Vagina (tissue), 2 donors: ENCODE measurements at regions not wholly inside any gene's neighbourhood (a gene's known extent, or its start where the extent isn't known, plus 50 kb on each side); places are given as distances from the start of the nearest gene placed in this dataset.

Experiments
- DNase-seq, 2 donors: peaks; one replicate each; pipeline ENCODE4 v3.0.0-alpha.2; 2017; ENCODE audit errors: extremely low spot score in 2 of 2
- H3K27ac ChIP-seq: fragments of 200-600 bp; sonication (generic); one replicate; pipeline ENCODE4 v1.5.1; 2019
- H3K27me3 ChIP-seq: fragments of 200-600 bp; sonication (generic); one replicate; pipeline ENCODE4 v1.5.1; 2019
- H3K36me3 ChIP-seq, 2 donors: fragments of 200-600 bp; sonication (generic); one replicate each; pipeline ENCODE4 v1.5.1; 2017 to 2019
- H3K4me1 ChIP-seq: fragments of 200-600 bp; sonication (generic); one replicate; pipeline ENCODE4 v1.5.1; 2019
- H3K4me3 ChIP-seq, 2 donors: fragments of 200-600 bp; sonication (generic); 1 replicate in 1 of 2; 2 replicates in 1 of 2; pipeline ENCODE4 v1.5.1; 2016 to 2019
- H3K9me3 ChIP-seq: fragments of 200-600 bp; sonication (generic); one replicate; pipeline ENCODE4 v1.5.1; 2019
- POLR2A ChIP-seq, 2 donors: fragments of 450-650 bp; IDR thresholded peaks; one replicate each; pipeline ENCODE4 v1.6.1; 2017; ENCODE audit warnings: antibody characterized with exemption in 2 of 2, mild to moderate bottlenecking in 2 of 2, moderate library complexity in 2 of 2
- POLR2AphosphoS5 ChIP-seq, 2 donors: sonication (generic); formaldehyde crosslinking; IDR thresholded peaks; one replicate each; pipeline ENCODE4 v1.9.0; 2017; ENCODE audit warnings: antibody characterized with exemption in 2 of 2, mild to moderate bottlenecking in 2 of 2, low read depth in 1 of 2; ENCODE audit not compliant: insufficient read depth in 1 of 2
- intact Hi-C: fragments of 100-400 bp; cut with DNase I; formaldehyde crosslinking; loops from one replicate; pipeline ENCODE4 v1.15.1; 2023
- TF ChIP-seq, protein P1 (sequence below), 3 experiments: fragments of 450-650 bp in 2 of 3; fragments of 200-600 bp in 1 of 3; sonication (generic) in 1 of 3; IDR thresholded peaks; one replicate each; pipeline ENCODE4 v1.5.1; 2017 to 2019; ENCODE audit warnings: antibody characterized with exemption in 3 of 3, mild to moderate bottlenecking in 2 of 3, moderate library complexity in 2 of 3

DNA sequence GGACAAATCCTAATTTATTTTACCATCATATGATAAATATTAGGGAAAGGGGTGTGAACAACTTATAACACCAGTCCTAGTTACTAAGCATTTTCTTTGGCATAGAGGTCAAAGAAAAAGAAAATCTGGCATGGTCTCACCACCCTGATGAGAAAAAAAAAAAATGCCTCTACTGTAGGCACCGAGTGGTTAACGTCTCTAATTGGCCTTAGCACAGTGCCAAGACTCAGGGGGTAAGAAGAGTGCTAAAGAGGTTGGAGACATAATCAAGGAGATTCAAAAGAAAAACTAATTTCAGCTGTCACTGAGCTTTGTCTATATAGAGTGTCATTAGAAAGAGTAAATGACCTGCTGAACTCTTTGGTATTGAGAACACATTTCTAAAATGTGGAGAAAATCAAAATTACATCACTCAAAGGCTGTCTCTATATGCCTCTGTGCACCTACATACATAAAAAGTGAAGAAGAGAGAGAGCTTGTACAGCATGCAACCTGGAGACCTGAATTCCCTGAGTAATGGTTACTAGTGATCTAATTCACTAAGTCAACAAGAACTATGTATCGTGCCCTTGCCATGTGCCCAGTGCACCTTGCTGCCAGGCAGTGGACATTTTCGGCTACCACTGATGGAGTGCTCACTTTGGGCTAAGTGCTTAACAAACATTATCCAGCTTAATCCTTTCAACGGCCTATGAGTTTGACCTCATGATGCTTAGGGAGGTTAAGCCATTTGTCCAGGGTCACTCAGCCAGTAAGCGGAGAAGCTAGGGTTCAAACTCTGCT lies 113.8 kb upstream of the G2E3 start:
- TF ChIP-seq, protein P1, sequence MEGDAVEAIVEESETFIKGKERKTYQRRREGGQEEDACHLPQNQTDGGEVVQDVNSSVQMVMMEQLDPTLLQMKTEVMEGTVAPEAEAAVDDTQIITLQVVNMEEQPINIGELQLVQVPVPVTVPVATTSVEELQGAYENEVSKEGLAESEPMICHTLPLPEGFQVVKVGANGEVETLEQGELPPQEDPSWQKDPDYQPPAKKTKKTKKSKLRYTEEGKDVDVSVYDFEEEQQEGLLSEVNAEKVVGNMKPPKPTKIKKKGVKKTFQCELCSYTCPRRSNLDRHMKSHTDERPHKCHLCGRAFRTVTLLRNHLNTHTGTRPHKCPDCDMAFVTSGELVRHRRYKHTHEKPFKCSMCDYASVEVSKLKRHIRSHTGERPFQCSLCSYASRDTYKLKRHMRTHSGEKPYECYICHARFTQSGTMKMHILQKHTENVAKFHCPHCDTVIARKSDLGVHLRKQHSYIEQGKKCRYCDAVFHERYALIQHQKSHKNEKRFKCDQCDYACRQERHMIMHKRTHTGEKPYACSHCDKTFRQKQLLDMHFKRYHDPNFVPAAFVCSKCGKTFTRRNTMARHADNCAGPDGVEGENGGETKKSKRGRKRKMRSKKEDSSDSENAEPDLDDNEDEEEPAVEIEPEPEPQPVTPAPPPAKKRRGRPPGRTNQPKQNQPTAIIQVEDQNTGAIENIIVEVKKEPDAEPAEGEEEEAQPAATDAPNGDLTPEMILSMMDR (IDR thresholded peaks at IDR 0.05): no peak
- no peak for TF ChIP-seq POLR2A (IDR thresholded peaks at IDR 0.05)
- no peak for TF ChIP-seq POLR2AphosphoS5 (IDR thresholded peaks at IDR 0.05; ENCODE audit: insufficient read depth in 1 of 2, low read depth in 1 of 2)
- no peaks in the 10 kb centered on the region for H3K36me3 ChIP-seq
- no peaks in the 10 kb centered on the region for H3K27me3 ChIP-seq
- H3K4me1 ChIP-seq: no peaks in the 10 kb centered on the region
- intact Hi-C loops: no loop called here
- DNase-seq: no peak
- no peaks in the 10 kb centered on the region for H3K9me3 ChIP-seq
- no peak overlapping the region for H3K27ac ChIP-seq
- H3K4me3 ChIP-seq: no peak overlapping the region

DNA sequence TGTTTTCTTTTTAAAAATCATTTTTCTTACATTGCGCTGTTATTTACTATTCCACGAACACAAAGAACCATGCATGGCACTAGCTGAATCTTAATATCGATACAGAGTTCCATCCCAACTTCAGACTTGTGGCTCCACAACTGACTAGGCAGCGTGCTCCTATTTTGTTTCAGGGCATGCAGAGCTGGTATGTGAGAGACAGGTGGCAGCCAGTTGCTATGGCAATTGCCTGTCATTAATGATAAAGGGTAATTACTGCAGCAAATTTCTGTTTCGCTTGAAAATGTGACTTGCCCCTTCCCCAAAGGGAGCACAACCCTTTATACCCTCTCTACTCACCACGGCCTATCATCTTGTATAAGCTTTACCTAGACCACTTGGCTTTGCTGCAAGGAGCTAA lies 113.1 kb upstream of the G2E3 start:
- no peak overlapping the region for H3K4me3 ChIP-seq
- H3K9me3 ChIP-seq: no peaks in the 10 kb centered on the region
- H3K4me1 ChIP-seq: no peaks in the 10 kb centered on the region
- H3K36me3 ChIP-seq: no peaks in the 10 kb centered on the region
- H3K27ac ChIP-seq: no peak overlapping the region
- intact Hi-C loops: no loop called here
- TF ChIP-seq, protein P1 (IDR thresholded peaks at IDR 0.05): no peak
- no peak for TF ChIP-seq POLR2A (IDR thresholded peaks at IDR 0.05)
- no peak for TF ChIP-seq POLR2AphosphoS5 (IDR thresholded peaks at IDR 0.05; ENCODE audit: insufficient read depth in 1 of 2, low read depth in 1 of 2)
- no peaks in the 10 kb centered on the region for H3K27me3 ChIP-seq
- no peak for DNase-seq

DNA sequence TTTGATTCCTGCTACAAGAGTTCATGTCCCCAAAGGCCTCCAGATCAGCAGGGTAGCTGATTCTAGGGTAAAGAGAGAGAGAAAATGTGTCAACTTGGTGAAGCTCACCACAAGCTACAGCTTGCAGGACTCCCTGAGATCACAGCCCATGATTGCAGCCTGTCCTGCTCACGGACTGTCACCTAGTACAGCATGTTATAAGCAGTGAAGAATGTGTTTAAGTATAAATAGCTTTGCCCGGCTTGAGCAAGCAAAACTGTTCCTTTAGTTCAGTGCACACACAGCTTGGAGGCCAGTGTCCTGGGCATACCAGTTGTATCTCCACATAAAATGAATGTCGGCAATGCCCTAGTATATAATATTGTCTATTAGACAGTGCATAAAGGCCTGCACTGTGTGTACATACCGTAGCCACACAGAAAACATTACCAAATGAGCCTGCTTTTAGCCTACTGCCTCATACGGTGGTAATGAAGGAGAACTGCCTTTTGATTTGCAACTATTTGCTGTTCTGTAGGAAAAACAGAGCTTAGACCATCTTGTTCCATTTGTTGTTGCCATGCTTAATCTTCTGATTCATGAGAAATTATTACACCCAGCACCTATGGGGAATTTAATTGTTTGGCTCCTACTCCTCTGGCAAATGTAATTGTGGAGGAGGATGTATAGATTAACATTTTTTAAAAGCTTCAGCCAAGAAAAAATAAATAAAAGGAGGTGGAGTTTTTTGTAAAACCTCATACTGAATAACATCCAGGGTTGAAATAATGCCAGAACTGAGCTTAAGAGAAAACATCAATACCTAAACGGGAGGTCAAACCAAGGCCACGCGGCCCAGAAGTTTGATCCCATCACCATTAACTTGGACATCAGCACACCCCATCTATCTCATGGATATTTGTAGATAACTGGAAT lies 108.1 kb upstream of the G2E3 start:
- Histone ChIP-seq H3K36me3 (no peaks in the 10 kb centered on the region), H3K9me3 (no peaks in the 10 kb centered on the region), H3K27me3 (no peaks in the 10 kb centered on the region), H3K4me1 (no peaks in the 10 kb centered on the region), H3K27ac (no peak overlapping the region), H3K4me3 (no peak overlapping the region)
- intact Hi-C loops: no loop called here
- no peak for DNase-seq
- TF ChIP-seq, protein P1 (IDR thresholded peaks at IDR 0.05): no peak
- TF ChIP-seq POLR2AphosphoS5 (IDR thresholded peaks at IDR 0.05; ENCODE audit: insufficient read depth in 1 of 2, low read depth in 1 of 2) (no peak), POLR2A (IDR thresholded peaks at IDR 0.05) (no peak)

DNA sequence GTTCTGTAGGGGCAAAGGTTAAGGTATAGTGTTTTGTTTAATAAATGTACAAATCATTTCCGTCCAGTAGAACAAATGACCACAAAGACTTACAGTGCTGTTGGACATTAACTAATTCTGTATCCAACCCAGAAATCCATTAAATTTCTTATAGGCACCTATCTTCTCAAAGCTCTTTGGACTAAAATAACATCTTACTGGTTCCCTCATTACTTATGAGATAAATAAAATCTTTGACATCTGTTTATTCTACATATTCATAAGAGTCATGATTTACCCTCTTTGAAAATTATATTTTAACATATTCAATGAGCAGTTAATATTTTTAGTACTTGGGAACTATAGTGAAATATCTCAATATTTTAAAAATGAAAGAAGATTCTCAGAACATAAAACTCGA lies 102.7 kb upstream of the G2E3 start:
- DNase-seq: no peak
- no peaks in the 10 kb centered on the region for H3K4me1 ChIP-seq
- TF ChIP-seq, protein P1 (IDR thresholded peaks at IDR 0.05): no peak
- TF ChIP-seq POLR2AphosphoS5 (IDR thresholded peaks at IDR 0.05; ENCODE audit: insufficient read depth in 1 of 2, low read depth in 1 of 2) (no peak), POLR2A (IDR thresholded peaks at IDR 0.05) (no peak)
- H3K27me3 ChIP-seq: no peaks in the 10 kb centered on the region
- no peak overlapping the region for H3K27ac ChIP-seq
- no peaks in the 10 kb centered on the region for H3K36me3 ChIP-seq
- no peak overlapping the region for H3K4me3 ChIP-seq
- H3K9me3 ChIP-seq: no peaks in the 10 kb centered on the region
- intact Hi-C loops: no loop called here
